ENCODE measurements at regions not wholly inside any gene's neighbourhood (a gene's known extent, or its start where the extent isn't known, plus 50 kb on each side); places are given as distances from the start of the nearest gene placed in this dataset.
"Not testable (repeated sequence)": the region's sequence is repeated elsewhere in the genome, so short reads cannot be mapped to it uniquely, and the experiment has no call there.

- no peak for DNase-seq
These were observed 61.9 kb upstream of the ADGRL2 start for GRCh38 chr1:81738875-81739274.

GRCh38 chr1:81733480-81733879 is 67.3 kb upstream of the ADGRL2 start:
- no peak for DNase-seq

GRCh38 chr1:81731989-81732388 is 68.7 kb upstream of the ADGRL2 start:
- DNase-seq = no peak

- no peak for DNase-seq
These were observed 69.9 kb upstream of the ADGRL2 start for GRCh38 chr1:81730881-81731280.

- not testable (repeated sequence) for DNase-seq
These were observed 70.4 kb upstream of the ADGRL2 start for GRCh38 chr1:81730299-81730698.

- no peak for DNase-seq
These were observed 70.9 kb upstream of the ADGRL2 start for GRCh38 chr1:81729818-81730217.

- DNase-seq = no peak
These were observed 71.5 kb upstream of the ADGRL2 start for GRCh38 chr1:81729239-81729638.

GRCh38 chr1:81725823-81726222 is 74.9 kb upstream of the ADGRL2 start:
- DNase-seq = no peak

GRCh38 chr1:81722631-81723328 is 78.0 kb upstream of the ADGRL2 start:
- DNase-seq = not testable (repeated sequence)

GRCh38 chr1:81720256-81720655 is 80.5 kb upstream of the ADGRL2 start:
- not testable (repeated sequence) for DNase-seq

- DNase-seq = no peak
These were observed 83.5 kb upstream of the ADGRL2 start for GRCh38 chr1:81717230-81717629.

- DNase-seq = no peak
These were observed 85.3 kb upstream of the ADGRL2 start for GRCh38 chr1:81715391-81715790.

GRCh38 chr1:81714636-81715035 is 86.1 kb upstream of the ADGRL2 start:
- DNase-seq = no peak

GRCh38 chr1:81712425-81712824 is 88.3 kb upstream of the ADGRL2 start:
- no peak for DNase-seq

- no peak for DNase-seq
These were observed 89.9 kb upstream of the ADGRL2 start for GRCh38 chr1:81710857-81711256.

GRCh38 chr1:81708250-81708649 is 92.5 kb upstream of the ADGRL2 start:
- no peak for DNase-seq

- DNase-seq = no peak
These were observed 93.9 kb upstream of the ADGRL2 start for GRCh38 chr1:81706650-81707435.

GRCh38 chr1:81703756-81704463 is 96.8 kb upstream of the ADGRL2 start:
- no peak for DNase-seq

- DNase-seq = no peak
These were observed 97.4 kb upstream of the ADGRL2 start for GRCh38 chr1:81703391-81703755.

- DNase-seq = no peak
These were observed 97.8 kb upstream of the ADGRL2 start for GRCh38 chr1:81702903-81703302.

GRCh38 chr1:81702079-81702715 is 98.5 kb upstream of the ADGRL2 start:
- DNase-seq = no peak

- DNase-seq = no peak
These were observed 99.8 kb upstream of the ADGRL2 start for GRCh38 chr1:81700728-81701470.

- no peak for DNase-seq
These were observed 101.5 kb upstream of the ADGRL2 start for GRCh38 chr1:81699234-81699633.

Data from suppressor macrophage treated with lipopolysaccharide for 4 hours (primary cell).